T-cell (primary cell): ENCODE measurements at regions not wholly inside any gene's neighbourhood (a gene's known extent, or its start where the extent isn't known, plus 50 kb on each side); places are given as distances from the start of the nearest gene placed in this dataset.

ENCODE experiments used
- ATAC-seq, 4 experiments: fragments of 200-7000 bp in 3 of 4; fragments of 150-1000 bp in 1 of 4; cut with Tn5 transposase; replicated peaks in 1 of 4; 1 replicate in 3 of 4; 2 replicates in 1 of 4; pipeline ENCODE4 v1.10.0; 2021; ENCODE audit warnings: moderate library complexity in 3 of 4, mild to moderate bottlenecking in 2 of 4, moderate number of reproducible peaks in 1 of 4
- CTCF ChIA-PET, 2 donors: fragments of 300-600 bp; sonication (Branson Sonifier 250); formaldehyde crosslinking; loops; one replicate each; lab custom pipeline; 2022; ENCODE audit warnings: antibody characterized with exemption in 2 of 2; lab: Charles Lee
- POLR2A ChIA-PET, 2 donors: fragments of 300-600 bp; sonication (Branson Sonifier 250); formaldehyde crosslinking; loops; one replicate each; lab custom pipeline; 2022; ENCODE audit warnings: antibody characterized with exemption in 2 of 2; lab: Charles Lee
- DNase-seq, 35 experiments: peaks; one replicate each; pipeline versions ENCODE4 v3.0.0 to v3.0.0-alpha.2; 2013 to 2023
- H3K27ac ChIP-seq: one replicate; pipeline ENCODE4 v1.5.1; 2013; ENCODE audit warnings: low read length
- H3K27me3 ChIP-seq, 2 experiments: replicated peaks in 1 of 2; 1 replicate in 1 of 2; 2 replicates in 1 of 2; pipeline versions ENCODE4 v1.6.1 to v1.7.0; 2013; ENCODE audit warnings: low read length in 1 of 2, mixed read lengths in 1 of 2; ENCODE audit not compliant: control insufficient read depth in 2 of 2, insufficient read depth in 2 of 2; ENCODE audit errors: extremely low read depth in 1 of 2
- H3K36me3 ChIP-seq, 2 donors: 1 replicate in 1 of 2; 2 replicates in 1 of 2; pipeline versions ENCODE4 v1.6.1 to v1.7.0; 2013; ENCODE audit warnings: low read length in 1 of 2; ENCODE audit not compliant: control insufficient read depth in 2 of 2, insufficient read depth in 1 of 2; ENCODE audit errors: extremely low read depth in 1 of 2
- H3K4me1 ChIP-seq, 2 experiments: 1 replicate in 1 of 2; 2 replicates in 1 of 2; pipeline versions ENCODE4 v1.6.1 to v1.7.0; 2013; ENCODE audit warnings: low read length in 2 of 2, mixed read lengths in 1 of 2; ENCODE audit not compliant: insufficient read depth in 2 of 2, control insufficient read depth in 1 of 2; ENCODE audit errors: extremely low read depth in 1 of 2
- H3K4me3 ChIP-seq, 2 donors: 1 replicate in 1 of 2; 2 replicates in 1 of 2; pipeline versions ENCODE4 v1.5.1 to v1.7.0; 2013; ENCODE audit warnings: mild to moderate bottlenecking in 2 of 2, low read length in 1 of 2, moderate library complexity in 1 of 2; ENCODE audit not compliant: control insufficient read depth in 1 of 2; ENCODE audit errors: extremely low read depth in 1 of 2
- H3K9me3 ChIP-seq: 2 replicates; pipeline ENCODE4 v1.7.0; 2013
- H3K27ac Mint-ChIP-seq, 2 donors: one replicate each; pipeline ENCODE4 v1.8.0; 2020 to 2021; ENCODE audit warnings: mild to moderate bottlenecking in 2 of 2, mixed read lengths in 2 of 2
- H3K27me3 Mint-ChIP-seq, 2 donors: one replicate each; pipeline ENCODE4 v1.8.0; 2021 to 2022; ENCODE audit warnings: mixed read lengths in 2 of 2
- H3K36me3 Mint-ChIP-seq: one replicate; pipeline ENCODE4 v1.8.0; 2021; ENCODE audit warnings: mixed read lengths
- H3K4me1 Mint-ChIP-seq, 3 donors: one replicate each; pipeline ENCODE4 v1.8.0; 2020 to 2022; ENCODE audit warnings: mixed read lengths in 3 of 3, mild to moderate bottlenecking in 1 of 3
- H3K4me3 Mint-ChIP-seq, 3 donors: one replicate each; pipeline ENCODE4 v1.8.0; 2020 to 2022; ENCODE audit warnings: mild to moderate bottlenecking in 3 of 3, mixed read lengths in 3 of 3, moderate library complexity in 3 of 3
- H3K9me3 Mint-ChIP-seq, 3 donors: one replicate each; pipeline ENCODE4 v1.8.0; 2020 to 2022; ENCODE audit warnings: mixed read lengths in 3 of 3
- WGBS: methylation state at CpG from one replicate; pipeline ENCODE4 v1.1.5; 2013; ENCODE audit warnings: missing lambda C conversion rate; ENCODE audit not compliant: insufficient coverage; 5-methylcytosine and 5-hydroxymethylcytosine counted together

DNA sequence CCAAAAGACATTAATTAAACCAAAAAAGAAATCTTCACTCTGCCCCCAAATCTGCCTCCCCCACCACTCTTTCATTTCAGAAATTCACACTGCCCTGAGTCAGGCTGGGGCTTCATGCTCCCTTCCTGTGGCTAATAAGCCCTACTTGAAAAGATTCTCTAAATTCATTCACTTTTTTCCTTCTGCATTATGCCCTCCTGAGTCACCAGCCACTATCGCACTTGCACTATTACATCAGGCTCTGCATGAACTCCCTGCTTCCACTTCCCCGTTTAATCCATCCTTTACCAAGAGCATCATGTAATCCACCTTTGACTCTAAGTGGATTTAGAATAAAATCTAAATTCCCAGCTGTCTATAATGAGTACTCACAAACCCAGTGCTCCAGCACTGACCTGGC is 295.4 kb upstream of the KLF3 start:
- Mint-ChIP-seq H3K36me3 (no peaks in the 10 kb centered on the region), H3K4me3 (no peak overlapping the region), H3K4me1 (peaks cover 24 to 45% (median 37%) of the 10 kb centered on the region in 3 donors), H3K27ac (no peak overlapping the region), H3K9me3 (peaks cover 0 to 5% (median 0%) of the 10 kb centered on the region in 3 donors), H3K27me3 (no peaks in the 10 kb centered on the region)
- Histone ChIP-seq H3K4me1 (peaks cover 3 to 10% of the 10 kb centered on the region in 2 experiments), H3K36me3 (no peaks in the 10 kb centered on the region), H3K27ac (no peak overlapping the region), H3K9me3 (no peaks in the 10 kb centered on the region), H3K27me3 (peaks cover 0 to 4% of the 10 kb centered on the region in 2 experiments), H3K4me3 (no peak overlapping the region)
- ChIA-PET CTCF (no interaction called here), POLR2A (no interaction called here)
- ATAC-seq (no peak), DNase-seq (no peak)
- 100% methylated on average over 1 of the region's 2 CpGs for WGBS

DNA sequence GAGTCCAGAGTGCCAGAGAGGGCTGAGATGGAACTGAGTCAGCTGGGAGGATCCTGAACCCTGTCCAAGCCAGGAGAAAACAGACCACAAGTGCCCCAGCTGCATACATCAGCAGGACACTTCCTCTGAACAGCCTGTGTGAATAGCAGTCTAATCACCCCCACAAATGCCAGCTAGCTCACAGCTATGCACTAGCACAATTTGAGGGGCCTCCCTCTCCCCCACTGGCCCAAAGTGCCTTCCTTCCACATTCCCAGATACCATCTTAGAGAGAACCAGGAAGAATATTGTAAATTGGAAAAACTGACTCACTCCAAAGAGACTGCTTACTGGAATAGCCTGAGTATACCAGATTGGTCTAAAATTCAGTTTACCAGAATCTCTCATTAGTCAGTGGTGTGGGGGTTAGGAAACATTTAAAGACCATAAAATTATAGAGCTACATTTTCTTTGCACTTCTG is 292.6 kb upstream of the KLF3 start:
- CTCF ChIA-PET, result interaction anchor here in 1 of 2 donors (1.0 kb wide), 1 partner anchor 52 kb away, joined by 3 read pairs; no protein-coding TSS in a partner anchor
- H3K27me3 Mint-ChIP-seq, result no peaks in the 10 kb centered on the region
- Histone ChIP-seq H3K36me3 (no peaks in the 10 kb centered on the region), H3K4me3 (no peak overlapping the region), H3K27me3 (peaks cover 0 to 4% of the 10 kb centered on the region in 2 experiments), H3K27ac (no peak overlapping the region), H3K9me3 (no peaks in the 10 kb centered on the region), H3K4me1 (peaks cover 3 to 8% of the 10 kb centered on the region in 2 experiments)
- no peak overlapping the region for H3K4me3 Mint-ChIP-seq
- no peaks in the 10 kb centered on the region for H3K36me3 Mint-ChIP-seq
- DNase-seq (no peak), ATAC-seq (no peak)
- H3K4me1 Mint-ChIP-seq, result peaks cover 19 to 37% (median 33%) of the 10 kb centered on the region in 3 donors
- POLR2A ChIA-PET, result interaction anchor here in 1 of 2 donors (0.6 kb wide), 1 partner anchor 151 kb away, joined by 14 read pairs; no protein-coding TSS in a partner anchor
- peaks cover 0 to 5% (median 0%) of the 10 kb centered on the region in 3 donors for H3K9me3 Mint-ChIP-seq
- no peak overlapping the region for H3K27ac Mint-ChIP-seq

DNA sequence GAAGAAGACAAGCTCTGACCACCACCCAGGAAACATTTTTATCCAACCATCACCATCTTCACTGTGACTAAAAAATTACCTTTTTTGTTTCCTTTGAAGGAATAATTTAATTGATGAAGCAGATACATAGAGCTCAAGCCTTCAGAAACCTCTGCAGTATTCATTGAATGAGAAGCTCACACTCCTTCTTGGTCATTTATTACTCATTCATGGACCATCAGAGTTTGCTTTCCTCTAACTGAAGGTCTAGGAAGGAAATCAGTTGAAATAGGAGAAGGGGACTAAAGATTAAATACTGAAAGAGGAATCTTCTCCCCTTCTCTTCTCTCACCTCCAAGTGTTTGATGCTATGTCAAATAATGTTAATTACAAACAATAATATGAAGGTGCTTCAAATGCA is 290.6 kb upstream of the KLF3 start:
- DNase-seq (no peak), ATAC-seq (no peak)
- POLR2A ChIA-PET, result no interaction called here
- Histone ChIP-seq H3K4me3 (no peak overlapping the region), H3K27ac (no peak overlapping the region), H3K36me3 (no peaks in the 10 kb centered on the region), H3K9me3 (no peaks in the 10 kb centered on the region), H3K27me3 (peaks cover 0 to 4% of the 10 kb centered on the region in 2 experiments), H3K4me1 (peaks cover 2 to 3% of the 10 kb centered on the region in 2 experiments)
- no peaks in the 10 kb centered on the region for H3K36me3 Mint-ChIP-seq
- H3K27ac Mint-ChIP-seq, result no peak overlapping the region
- peaks cover 9 to 38% (median 21%) of the 10 kb centered on the region in 3 donors for H3K4me1 Mint-ChIP-seq
- no peaks in the 10 kb centered on the region for H3K27me3 Mint-ChIP-seq
- H3K9me3 Mint-ChIP-seq, result peaks cover 0 to 5% (median 0%) of the 10 kb centered on the region in 3 donors
- CTCF ChIA-PET, result interaction anchor here in 1 of 2 donors (1.2 kb wide), 1 partner anchor 53 kb away, joined by 3 read pairs; no protein-coding TSS in a partner anchor
- H3K4me3 Mint-ChIP-seq, result no peak overlapping the region

DNA sequence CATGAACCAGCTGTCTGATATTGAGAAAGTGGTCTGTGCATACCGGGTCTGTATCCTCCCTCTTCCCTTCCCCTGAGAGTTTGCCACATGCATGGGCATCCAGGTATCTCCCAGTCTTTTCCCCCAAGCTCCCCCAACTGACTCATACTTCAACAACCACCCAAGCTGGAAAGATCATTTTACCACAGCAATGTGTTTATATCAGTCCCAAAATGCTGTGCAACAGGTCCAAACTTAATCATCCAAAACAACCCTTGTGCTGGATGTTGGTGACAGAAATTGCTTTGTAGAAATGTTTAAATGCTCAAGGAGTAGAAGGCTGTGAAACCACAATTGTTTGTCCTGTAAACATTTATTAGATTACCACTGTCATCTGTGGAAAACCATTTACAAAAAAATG is 286.8 kb upstream of the KLF3 start:
- DNase-seq (no peak), ATAC-seq (no peak)
- Mint-ChIP-seq H3K4me3 (no peak overlapping the region), H3K36me3 (no peaks in the 10 kb centered on the region), H3K27me3 (no peaks in the 10 kb centered on the region), H3K27ac (no peak overlapping the region), H3K9me3 (peaks cover 0 to 5% (median 0%) of the 10 kb centered on the region in 3 donors), H3K4me1 (peaks cover 9 to 23% (median 13%) of the 10 kb centered on the region in 3 donors)
- Histone ChIP-seq H3K27ac (no peak overlapping the region), H3K9me3 (no peaks in the 10 kb centered on the region), H3K4me3 (no peak overlapping the region), H3K36me3 (no peaks in the 10 kb centered on the region), H3K4me1 (peaks cover 2 to 3% of the 10 kb centered on the region in 2 experiments), H3K27me3 (no peaks in the 10 kb centered on the region)
- CTCF ChIA-PET, result no interaction called here
- POLR2A ChIA-PET, result no interaction called here
- WGBS, result no CpG with 5 or more reads among the region's 1 CpG

DNA sequence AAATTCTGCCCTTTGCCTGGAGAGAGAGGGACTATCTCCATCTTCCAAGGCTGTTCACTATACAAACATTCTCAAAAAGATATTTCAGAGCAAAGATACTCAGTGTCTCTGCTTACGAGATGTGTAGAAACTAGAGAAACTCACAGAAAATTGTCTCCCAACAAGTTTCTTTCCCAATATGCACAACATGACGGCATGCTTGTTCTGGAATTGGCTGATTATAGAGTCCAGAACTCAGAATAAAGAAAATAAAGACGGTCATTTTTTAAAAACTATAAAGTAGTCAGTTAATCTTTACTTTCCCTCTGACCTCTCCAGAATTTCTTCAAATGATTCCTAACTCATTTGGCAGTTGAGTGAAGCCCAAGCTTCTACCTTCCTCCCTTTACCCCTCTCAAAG is 285.5 kb upstream of the KLF3 start:
- no peaks in the 10 kb centered on the region for H3K27me3 ChIP-seq
- no peaks in the 10 kb centered on the region for H3K9me3 ChIP-seq
- H3K4me1 Mint-ChIP-seq, result peaks cover 2 to 11% (median 5%) of the 10 kb centered on the region in 3 donors
- no peak for DNase-seq
- H3K27ac ChIP-seq, result no peak overlapping the region
- no peaks in the 10 kb centered on the region for H3K36me3 ChIP-seq
- ChIA-PET CTCF (no interaction called here), POLR2A (no interaction called here)
- no peaks in the 10 kb centered on the region for H3K36me3 Mint-ChIP-seq
- H3K4me3 Mint-ChIP-seq, result no peak overlapping the region
- ATAC-seq, result no peak
- no peaks in the 10 kb centered on the region for H3K9me3 Mint-ChIP-seq
- no peaks in the 10 kb centered on the region for H3K27me3 Mint-ChIP-seq
- no peak overlapping the region for H3K4me3 ChIP-seq
- no CpG with 5 or more reads among the region's 3 CpGs for WGBS
- peaks cover 0 to 1% of the 10 kb centered on the region in 2 experiments for H3K4me1 ChIP-seq
- no peak overlapping the region for H3K27ac Mint-ChIP-seq

DNA sequence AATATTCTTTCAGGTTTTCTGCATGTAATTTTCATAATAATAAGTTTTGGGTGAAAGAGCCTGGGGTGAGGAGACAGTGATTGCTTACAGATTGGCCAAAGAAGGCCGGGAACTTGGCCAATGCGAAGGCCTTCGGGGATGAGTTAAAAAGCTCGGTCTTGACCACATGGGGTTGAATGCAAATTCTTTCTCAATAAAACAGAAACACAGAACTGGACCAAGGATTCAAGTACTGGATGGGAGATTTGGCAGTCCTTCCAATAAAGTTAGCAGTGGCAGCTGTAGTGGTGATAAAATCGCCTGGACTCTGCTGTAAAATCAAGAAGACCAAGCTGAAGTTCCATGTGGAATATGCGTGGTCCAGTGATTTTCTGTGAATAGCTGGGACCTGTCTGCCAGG is 282.2 kb upstream of the KLF3 start:
- ChIA-PET CTCF (no interaction called here), POLR2A (interaction anchor here in 1 of 2 donors (0.5 kb wide), 1 partner anchor 67 kb away, joined by 4 read pairs; no protein-coding TSS in a partner anchor)
- no peaks in the 10 kb centered on the region for H3K36me3 ChIP-seq
- H3K27me3 Mint-ChIP-seq, result no peaks in the 10 kb centered on the region
- no peak overlapping the region for H3K4me3 Mint-ChIP-seq
- H3K4me1 ChIP-seq, result peaks cover 5 to 12% of the 10 kb centered on the region in 2 experiments
- DNase-seq (no peak), ATAC-seq (no peak)
- H3K4me1 Mint-ChIP-seq, result peaks cover 19 to 25% (median 22%) of the 10 kb centered on the region in 3 donors
- H3K9me3 ChIP-seq, result no peaks in the 10 kb centered on the region
- no peaks in the 10 kb centered on the region for H3K27me3 ChIP-seq
- 100% methylated on average over 1 of the region's 6 CpGs for WGBS
- no peak overlapping the region for H3K27ac Mint-ChIP-seq
- no peaks in the 10 kb centered on the region for H3K9me3 Mint-ChIP-seq
- H3K4me3 ChIP-seq, result no peak overlapping the region
- no peak overlapping the region for H3K27ac ChIP-seq
- H3K36me3 Mint-ChIP-seq, result no peaks in the 10 kb centered on the region
